SW480 (cell line): ENCODE measurements at regions not wholly inside any gene's neighbourhood (a gene's known extent, or its start where the extent isn't known, plus 50 kb on each side); places are given as distances from the start of the nearest gene placed in this dataset.
A peak's percentile ranks its signal among the peaks of the same experiment; 100 is the strongest.
"Not testable (repeated sequence)": the region's sequence is repeated elsewhere in the genome, so short reads cannot be mapped to it uniquely, and the experiment has no call there.

ENCODE experiments used
- DNase-seq: peaks from one replicate; pipeline ENCODE4 v3.0.0-alpha.2; 2016; ENCODE audit warnings: low spot score

- no peak for DNase-seq
Observed at GRCh38 chr1:22196041-22196440, 53.1 kb upstream of the WNT4 start.

DNA sequence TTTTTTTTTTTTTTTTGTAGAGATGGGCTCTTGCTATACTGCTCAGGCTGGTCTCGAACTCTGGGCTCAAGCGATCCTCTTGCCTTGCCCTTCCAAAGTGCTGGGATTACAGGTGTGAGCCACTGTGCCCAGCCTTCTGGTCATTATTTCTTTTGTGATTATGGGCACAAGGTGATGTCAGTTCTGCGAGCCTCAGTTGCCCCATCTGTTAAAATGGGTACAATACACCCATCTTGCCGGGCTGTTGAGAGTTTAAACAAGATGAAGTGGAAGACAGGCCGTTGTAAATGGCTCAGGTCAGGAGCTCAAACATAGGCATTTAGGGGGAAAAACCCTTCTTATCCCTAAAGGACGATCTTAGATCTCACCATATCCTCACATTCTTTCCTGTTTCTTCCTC is 53.7 kb upstream of the WNT4 start:
- no peak for DNase-seq

- DNase-seq = no peak
Observed at GRCh38 chr1:22197644-22198043, 54.7 kb upstream of the WNT4 start.

DNA sequence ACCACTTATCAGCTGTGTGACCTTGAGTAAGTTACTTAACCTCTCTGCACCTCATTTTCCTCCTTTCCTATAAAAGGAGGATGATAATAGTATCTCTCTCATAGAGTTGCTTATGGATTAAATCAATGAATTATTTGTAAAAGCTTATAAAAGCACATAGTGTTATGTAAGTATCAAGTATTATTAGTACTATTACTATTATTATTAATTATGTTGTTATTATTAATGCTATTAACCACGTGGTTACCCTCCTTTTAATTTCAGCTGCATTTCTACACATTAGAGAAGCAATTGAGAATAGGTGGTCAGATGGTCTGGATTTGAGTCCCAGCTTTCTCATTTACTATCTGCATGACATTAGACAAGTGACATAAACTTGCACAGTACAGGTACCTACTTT is 58.1 kb upstream of the WNT4 start:
- no peak for DNase-seq

DNA sequence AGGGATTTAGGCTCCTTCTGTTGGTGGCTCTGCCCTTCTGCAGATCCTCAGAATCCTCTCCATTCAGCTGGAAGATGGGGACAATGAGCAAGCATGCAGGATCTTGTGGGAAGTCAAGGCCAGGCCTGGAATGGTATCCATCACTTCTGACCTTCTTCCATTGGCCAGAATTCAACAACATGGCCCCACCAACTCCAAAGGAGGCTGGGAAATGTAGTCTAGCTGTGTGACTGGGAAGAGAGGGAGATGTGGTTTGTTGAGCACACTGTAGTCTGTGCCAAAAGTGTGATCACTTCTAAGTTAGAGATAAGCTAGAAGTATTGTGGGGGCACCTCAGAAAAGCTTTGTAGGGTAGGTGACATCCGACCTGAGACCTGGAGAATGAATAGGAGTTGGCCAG is 60.4 kb upstream of the WNT4 start:
- DNase-seq = no peak

DNA sequence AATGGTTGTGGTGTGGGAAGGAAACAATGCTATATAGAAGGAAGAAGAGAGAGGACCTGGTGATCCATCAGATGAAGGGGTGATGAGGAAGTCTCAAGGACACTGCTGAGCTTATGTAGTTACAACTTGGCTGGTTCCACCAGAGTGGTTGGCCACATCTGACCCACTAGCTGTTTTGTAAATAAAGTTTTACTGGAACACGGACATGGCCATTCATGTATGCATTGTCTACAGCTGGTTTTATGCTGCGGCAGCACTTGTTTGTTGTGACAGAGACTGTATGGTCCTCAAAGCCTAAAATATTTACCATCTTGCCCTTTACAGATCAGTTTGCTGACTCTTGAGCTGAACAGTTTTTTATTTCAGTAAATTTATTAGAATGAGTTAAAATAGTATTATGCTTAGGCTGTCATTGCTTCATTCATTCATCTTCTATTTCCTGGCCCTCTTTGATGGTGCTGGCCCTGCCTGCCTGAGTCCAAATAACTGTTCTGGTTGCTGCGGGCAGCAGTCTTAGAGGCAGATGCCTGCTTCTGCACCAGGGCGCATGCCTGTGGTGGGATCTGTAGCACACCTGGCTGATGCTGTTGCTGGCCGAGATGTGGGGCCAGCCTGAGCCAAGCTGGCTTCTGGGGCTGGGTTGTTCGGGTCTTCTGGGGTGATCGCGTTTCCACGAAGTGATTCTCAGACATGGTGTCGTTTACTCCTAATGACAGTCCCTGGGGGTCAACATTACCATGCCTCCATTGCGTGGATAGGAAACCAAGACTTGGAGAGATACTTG is 61.4 kb upstream of the WNT4 start:
- DNase-seq = no peak

GRCh38 chr1:22204989-22205913 is 62.4 kb upstream of the WNT4 start:
- no peak for DNase-seq

DNA sequence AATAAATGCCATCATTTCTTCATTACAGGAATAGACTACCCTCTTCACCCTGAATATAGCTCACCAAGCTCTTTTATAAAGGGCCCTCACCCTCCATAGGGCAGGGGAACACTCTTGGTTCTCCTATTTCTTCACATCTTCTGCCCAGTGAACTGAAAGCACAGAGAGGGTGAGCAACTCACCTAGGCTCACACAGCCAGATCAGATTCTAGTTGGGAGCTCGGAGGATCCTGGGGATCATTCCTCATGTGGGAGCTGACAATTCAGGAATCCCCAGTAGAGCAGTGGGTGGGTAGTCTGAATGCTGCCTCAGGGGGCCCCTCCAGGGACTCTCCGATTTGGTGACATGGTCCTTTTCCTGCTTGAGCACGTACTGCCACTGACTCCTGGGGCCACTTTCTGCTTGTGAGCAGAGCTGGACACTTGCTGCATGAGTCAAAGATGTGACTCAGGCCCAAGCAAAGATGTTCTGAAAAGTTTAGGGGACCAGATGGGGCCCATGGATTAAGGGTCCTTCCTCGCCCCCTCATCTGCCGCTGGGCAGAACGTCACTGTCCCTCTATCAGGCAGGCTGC is 63.7 kb upstream of the WNT4 start:
- no peak for DNase-seq

DNA sequence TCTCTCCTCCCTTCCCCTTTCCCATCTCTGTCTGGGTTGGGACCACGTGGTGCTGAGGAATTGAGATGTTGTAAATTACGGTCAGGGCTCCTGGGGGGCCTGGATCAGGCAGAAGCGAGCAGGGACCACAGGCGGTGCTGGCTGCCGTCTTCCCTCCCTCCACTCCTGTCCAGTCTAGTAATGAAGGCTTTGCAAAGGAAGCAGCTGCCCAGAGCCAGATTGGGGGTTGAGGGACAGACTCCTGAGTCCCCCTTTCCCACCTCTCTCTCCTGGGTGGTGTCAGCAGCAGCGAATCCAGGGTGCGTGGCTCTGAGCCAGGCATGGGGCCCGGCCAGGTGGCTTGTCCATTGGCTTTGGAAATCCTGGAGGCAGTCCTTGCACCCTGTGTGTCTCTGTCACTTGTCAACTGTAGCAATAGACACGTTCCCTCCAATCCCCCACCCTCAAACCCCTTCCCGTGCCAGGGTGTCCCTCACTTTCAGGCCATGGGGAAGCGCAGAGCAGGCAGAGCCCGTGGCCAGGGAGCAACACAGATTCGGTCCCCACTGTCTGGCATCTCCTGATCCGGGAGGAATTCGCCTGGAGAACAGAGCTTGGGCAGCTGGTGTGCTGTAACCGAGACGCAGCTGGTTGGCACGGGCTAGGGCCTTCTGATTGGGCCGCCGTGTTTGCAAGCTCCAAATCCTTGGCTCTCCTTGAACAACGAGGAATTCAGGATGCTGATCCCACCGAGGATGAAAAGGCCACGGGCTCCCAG is 64.8 kb upstream of the WNT4 start:
- DNase-seq = no peak

DNA sequence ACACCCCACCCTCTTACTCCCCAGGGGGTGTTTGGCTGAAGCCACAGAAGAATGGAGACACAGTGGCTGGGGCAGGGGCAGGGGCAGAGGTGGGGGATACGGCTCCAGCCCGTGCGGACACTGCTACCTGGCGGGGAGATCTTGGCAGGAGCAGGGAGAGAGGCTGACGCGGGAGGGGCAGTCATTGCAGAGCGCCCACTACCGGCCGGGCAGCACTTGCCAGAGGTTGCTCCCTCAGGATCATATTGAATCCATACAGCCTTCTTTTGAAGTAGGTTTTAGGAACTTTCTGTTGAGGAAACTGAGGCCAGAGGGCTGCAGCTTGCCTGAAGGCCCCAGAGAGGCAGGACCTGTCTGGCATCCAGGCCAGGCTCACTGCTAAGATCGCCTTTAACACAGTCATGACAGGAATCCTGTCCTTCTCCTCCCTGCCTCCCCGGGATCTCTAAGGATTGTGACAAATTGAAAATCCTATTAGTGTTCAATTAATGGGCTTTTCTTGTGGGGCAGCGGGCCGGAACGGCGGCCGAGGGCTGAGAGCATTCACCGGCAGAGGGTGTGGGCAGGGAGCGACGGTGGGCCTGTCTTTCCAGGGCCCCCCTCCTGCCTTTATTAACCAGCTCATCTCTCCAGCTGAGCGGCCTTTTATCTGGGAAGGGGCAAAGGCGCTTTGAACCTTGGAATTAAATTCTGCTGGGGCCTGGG is 65.5 kb upstream of the WNT4 start:
- DNase-seq = no peak

DNA sequence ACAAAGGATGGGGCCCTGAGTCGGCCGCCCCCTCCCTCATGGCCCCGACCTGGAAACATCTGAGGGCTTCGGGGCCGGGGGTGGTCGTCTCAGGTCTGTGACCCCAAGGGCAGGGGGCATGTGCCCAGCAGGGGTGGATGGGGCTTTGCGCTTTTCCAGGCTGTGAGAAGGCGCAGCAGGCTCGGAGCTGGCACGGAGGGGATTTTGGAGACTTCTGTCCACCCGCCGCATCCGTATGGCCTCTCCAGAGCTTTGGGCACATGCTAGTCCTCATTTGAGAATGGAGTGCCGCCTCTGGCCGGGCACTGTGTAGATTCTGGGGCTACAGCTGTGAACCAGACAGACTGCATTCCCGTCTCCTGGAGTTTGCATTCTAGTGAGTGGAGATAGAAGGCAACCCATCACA is 66.1 kb upstream of the WNT4 start:
- no peak for DNase-seq

DNA sequence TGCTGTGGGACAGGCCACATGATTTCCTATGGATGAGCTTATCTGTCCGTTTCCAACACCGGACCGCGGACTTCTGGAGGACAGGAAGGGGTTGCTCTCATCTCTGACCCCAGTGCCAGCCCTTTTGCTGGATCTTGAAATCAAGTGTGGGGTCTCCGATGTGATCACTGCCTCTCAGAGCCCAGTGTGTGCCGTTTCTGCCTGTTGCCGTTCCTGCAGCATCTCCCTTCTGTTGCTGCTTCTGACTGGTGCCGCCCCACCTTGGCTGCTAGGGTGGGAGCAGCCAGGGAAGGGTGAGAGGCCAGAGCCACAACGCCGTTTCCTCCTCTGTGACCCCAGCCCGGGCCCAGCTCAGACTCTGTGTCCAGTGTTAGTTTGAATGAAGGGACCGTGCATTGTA is 67.3 kb upstream of the WNT4 start:
- no peak for DNase-seq

DNA sequence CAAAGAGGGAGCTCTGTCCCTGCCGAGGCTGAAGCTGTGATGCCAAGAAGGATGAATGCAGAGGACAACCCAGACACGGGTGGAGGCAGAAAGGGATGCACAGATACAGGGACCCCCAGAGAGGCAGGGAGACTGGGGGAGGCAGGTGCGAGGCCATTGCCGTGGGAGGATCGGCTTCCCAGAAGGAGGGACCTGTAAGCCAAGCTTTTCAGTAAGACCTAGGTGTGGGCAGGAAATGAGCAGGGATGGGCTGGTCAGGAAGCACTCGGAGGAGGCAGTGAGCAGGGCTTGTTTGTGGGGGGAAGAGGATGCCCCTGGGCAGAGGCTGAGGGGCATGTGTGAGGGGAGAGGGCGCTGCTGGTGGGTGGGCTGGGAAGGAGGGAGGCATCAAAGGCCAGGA is 67.7 kb upstream of the WNT4 start:
- DNase-seq = no peak

- not testable (repeated sequence) for DNase-seq
Observed at GRCh38 chr1:22211459-22211858, 68.6 kb upstream of the WNT4 start.

DNA sequence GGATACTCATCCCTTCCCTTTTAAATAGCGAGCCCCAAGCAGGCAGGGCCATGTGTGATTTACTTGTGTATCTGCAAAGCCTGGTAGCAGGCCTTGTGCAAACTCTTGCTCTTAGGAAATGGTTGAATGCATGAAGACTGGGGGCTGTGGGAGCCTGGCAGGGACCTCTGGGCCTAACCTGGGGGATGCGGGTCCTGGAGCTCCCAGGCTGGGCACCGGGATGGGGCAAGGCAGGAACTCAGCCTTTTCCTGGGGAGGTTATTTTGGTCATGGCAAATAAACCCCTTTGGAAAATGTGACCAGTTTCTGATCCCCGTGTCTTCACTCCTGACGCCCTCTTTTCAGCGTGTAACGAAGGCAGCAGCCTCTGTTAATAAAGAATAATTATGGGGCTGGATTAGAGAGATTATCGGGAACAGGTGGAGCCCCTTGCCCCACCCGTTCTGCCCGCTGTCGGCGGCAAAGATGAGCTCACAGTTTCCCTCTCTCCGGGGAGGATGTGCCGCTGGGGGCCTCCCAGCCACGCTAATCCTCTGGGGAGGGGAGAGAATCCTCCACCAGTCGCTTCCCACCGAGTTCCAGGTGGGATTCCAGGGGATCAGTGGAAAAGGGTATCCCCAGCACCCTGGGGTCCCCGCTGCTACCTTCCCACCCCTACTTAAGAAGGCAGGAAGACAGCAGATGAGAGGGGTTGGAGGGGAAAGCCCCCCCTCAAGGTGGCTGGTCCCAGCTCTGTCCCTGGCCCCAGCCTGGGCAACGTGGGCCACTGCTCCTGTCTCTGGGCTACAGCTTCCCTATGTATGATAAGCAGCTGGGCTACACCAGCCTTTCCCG is 69.7 kb upstream of the WNT4 start:
- no peak for DNase-seq

DNA sequence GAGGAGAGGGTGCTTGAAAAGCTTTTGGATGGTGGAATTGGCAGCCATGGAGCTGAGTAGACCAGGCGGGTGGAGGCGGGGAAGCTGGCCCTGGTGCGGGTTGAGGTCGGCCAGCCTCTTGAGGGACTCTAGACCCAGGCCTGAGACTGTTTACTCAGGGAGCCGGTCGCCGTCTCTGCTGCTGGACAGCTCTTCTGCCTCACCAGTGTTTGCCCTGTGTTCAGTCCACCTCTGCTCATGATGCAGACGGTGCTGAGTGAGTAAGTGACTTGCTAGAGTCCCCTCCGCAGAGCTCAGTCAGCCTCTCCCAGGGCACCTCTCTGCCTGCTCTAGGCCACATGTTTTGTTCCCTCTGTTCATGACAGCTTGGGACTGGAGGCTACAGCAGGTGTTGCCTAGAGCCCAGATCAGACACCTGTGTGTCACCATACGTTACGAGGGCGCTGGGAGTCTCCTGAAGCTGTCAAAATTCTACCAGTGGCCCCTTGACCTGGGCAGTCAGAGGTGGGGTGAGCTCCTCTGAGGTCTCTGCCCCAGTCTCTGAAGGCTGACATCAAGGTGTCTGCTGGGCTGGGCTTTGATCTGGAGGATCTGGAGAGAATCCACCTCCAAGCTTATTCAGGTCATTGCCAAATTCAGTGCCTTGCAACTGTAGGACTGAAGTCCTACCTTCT is 73.5 kb upstream of the WNT4 start:
- no peak for DNase-seq

DNA sequence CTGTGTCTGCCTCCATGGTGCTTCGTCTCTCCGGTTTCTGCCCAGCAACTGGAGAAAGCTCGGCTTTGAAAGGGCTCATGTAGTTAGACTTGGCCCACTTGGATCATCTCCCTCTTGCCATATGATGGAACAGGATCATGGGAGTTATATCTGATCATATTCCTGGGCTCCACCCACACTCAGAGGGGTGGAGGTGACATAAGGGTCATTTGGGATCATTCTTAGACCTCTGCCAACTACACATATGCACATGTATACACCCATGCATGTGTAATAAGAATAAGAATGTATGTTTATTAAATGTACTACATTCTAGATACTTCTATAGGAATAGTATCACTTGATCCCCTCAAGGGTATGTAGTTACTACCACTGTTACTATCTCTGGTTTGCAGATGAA is 74.1 kb upstream of the WNT4 start:
- no peak for DNase-seq

DNA sequence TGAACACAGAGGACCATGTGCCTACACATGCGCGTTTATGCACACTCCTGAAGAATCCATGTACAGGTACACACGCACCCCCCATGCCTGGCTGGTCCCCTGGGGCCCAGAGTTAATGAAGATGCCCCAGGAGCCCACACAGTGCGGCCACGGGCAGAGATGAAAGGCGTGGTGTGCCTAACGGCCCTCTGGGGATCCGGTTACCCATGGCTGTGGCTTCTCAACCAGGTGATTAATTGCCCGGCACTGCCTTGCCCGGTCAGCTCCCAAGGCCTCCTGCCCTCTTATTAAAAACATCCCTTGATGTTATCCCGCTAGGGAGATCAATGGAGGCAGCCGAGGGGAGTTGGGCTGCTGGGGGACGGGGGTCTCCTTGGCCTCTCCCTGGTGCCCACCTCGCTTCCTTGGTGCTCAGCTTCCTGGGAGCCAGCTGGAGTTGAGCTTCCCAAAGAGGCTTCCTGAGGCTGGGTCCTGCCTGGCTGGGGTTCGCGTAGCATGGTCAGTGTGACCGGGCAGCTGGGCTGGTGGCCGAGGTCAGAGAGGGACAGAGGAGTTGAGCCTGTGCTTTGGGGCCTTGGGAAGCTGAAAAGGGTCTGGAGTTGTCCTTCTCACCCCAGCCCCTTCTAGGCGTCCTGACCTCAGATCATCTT is 75.0 kb upstream of the WNT4 start:
- DNase-seq = peak; percentile 85

DNA sequence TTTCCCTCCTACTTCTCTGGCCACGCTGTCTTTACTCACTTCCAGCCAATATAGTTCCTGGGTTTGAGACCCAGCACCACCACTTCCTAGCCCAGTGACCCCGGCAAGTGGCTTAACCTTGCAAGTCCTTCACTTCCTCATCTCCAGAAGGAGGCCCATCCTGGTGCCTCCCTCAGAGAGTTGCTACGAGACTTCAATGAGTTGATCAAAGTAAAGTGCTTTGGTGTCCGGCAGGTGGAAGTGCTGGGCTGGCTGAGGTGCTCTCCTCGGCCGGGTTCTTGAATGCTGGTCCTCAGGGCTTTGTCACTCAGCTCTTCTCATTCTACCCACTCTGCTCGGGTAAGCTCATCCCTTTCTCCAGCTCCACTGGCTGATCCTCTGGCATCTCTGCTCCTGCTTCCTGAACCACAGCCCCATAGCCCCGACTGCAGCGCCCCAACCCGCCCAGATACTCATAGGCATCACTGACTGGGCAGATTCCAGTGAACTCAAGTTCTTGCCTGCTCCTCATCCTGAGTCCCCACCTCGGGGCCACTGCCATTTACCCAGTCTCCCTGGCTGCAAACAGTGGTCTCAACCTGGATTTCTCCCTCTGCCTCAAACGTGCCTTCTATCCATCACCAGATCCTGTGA is 75.8 kb upstream of the WNT4 start:
- no peak for DNase-seq
